HUES6 (cell line): ENCODE measurements at regions not wholly inside any gene's neighbourhood (a gene's known extent, or its start where the extent isn't known, plus 50 kb on each side); places are given as distances from the start of the nearest gene placed in this dataset.

Source experiments
- H3K27ac ChIP-seq: 2 replicates; pipeline ENCODE4 v1.7.0; 2013; ENCODE audit warnings: low read depth, mild to moderate bottlenecking, low read length, inconsistent platforms
- H3K27me3 ChIP-seq: 2 replicates; pipeline ENCODE4 v1.6.1; 2013; ENCODE audit warnings: low read length; ENCODE audit not compliant: control insufficient read depth, insufficient read depth
- H3K36me3 ChIP-seq: 2 replicates; pipeline ENCODE4 v1.6.1; 2013; ENCODE audit warnings: low read length; ENCODE audit not compliant: control insufficient read depth, insufficient read depth
- H3K4me1 ChIP-seq: 2 replicates; pipeline ENCODE4 v1.6.1; 2013; ENCODE audit warnings: low read length; ENCODE audit not compliant: control insufficient read depth, insufficient read depth
- H3K4me3 ChIP-seq: 2 replicates; pipeline ENCODE4 v1.5.1; 2013; ENCODE audit warnings: low read depth, low read length
- H3K9ac ChIP-seq: one replicate; pipeline ENCODE4 v1.6.1; 2013; ENCODE audit warnings: mild to moderate bottlenecking, low read length
- H3K9me3 ChIP-seq: 2 replicates; pipeline ENCODE4 v1.6.1; 2013; ENCODE audit warnings: low read depth, low read length; ENCODE audit not compliant: control insufficient read depth, insufficient read depth

DNA sequence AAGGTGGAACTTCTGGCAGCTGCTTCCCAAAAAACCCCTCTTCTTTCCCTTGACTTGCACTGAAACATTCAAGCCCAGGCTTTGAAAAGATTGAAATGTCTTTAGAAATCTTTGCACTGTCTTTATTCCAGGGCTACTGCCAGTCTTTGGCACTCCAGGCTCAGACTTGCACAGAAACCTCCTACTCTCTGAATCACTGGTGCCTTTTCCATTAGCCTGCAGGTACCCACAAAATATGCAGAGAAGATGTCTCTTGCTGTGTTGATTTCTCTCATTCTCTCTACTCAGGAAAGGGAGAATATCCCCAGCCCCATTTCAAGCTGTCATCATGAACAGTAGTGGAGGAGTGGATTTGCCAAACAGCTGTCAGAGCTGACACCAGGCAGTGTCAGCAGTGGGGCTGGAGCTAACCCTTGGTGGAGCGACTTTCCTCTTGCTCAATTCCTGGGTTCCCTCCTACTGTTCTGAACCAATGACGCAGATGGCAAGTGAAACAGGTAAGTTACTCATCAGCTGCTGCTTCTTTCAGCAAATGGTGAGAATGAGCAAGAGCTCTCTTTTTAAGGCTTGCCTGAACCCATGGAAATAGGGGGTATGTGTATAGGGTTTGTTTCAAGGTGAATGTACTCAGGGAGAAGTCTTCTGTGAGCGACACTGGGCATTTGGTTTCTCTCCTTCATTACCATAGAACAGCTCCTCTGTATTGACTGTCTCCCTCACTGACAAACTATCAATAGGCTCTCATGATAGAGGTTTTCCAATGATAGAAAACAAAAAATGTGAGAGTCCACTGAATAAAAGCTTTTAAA, 362.4 kb downstream of the ADRA2A start:
- no peaks in the 10 kb centered on the region for H3K9me3 ChIP-seq
- no peaks in the 10 kb centered on the region for H3K27me3 ChIP-seq
- no peak overlapping the region for H3K4me3 ChIP-seq
- no peaks in the 10 kb centered on the region for H3K4me1 ChIP-seq
- H3K36me3 ChIP-seq: no peaks in the 10 kb centered on the region
- no peak overlapping the region for H3K9ac ChIP-seq
- no peak overlapping the region for H3K27ac ChIP-seq

DNA sequence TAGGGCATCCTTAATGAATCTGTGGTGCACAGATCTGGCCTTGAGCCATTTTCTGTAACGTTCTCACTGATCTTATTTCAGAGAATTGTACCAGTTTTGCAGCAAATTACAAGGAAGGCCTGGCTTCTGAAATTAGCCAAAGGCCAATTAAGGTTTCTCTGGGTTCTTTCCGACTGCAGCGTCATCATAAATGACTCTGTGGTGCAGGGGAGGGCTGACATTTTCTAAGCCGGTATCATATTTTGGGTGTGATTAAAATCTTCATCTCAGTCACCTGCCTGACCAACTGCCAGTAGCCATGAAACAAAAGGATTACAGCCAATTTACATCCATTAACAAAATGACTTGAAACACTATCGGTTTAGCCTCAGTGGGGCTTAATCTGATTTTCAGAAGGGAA, 363.7 kb downstream of the ADRA2A start:
- no peaks in the 10 kb centered on the region for H3K36me3 ChIP-seq
- H3K4me3 ChIP-seq: no peak overlapping the region
- no peak overlapping the region for H3K9ac ChIP-seq
- H3K4me1 ChIP-seq: no peaks in the 10 kb centered on the region
- no peaks in the 10 kb centered on the region for H3K27me3 ChIP-seq
- no peaks in the 10 kb centered on the region for H3K9me3 ChIP-seq
- no peak overlapping the region for H3K27ac ChIP-seq

DNA sequence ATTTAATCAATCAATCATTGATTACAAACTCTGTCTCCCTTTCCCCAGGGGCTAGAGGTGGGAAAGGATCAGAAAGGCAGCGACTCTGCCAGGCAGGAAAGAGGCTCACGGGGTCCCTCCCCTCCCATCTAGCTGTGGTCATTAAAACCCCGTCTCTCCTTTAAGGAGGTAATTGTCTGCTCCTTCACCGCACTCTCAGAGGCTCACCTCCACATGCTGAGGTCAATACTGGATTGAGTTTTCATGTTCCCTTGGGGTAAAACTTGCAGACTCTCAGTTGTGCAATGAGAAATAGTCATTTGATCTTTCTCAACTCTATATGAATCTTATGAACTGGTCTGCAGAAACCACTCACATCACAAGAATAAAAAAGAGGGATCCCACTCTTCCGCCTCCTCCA, 368.8 kb downstream of the ADRA2A start:
- Histone ChIP-seq H3K27ac (no peak overlapping the region), H3K9ac (no peak overlapping the region), H3K9me3 (no peaks in the 10 kb centered on the region), H3K36me3 (no peaks in the 10 kb centered on the region), H3K4me1 (no peaks in the 10 kb centered on the region), H3K4me3 (no peak overlapping the region), H3K27me3 (no peaks in the 10 kb centered on the region)

DNA sequence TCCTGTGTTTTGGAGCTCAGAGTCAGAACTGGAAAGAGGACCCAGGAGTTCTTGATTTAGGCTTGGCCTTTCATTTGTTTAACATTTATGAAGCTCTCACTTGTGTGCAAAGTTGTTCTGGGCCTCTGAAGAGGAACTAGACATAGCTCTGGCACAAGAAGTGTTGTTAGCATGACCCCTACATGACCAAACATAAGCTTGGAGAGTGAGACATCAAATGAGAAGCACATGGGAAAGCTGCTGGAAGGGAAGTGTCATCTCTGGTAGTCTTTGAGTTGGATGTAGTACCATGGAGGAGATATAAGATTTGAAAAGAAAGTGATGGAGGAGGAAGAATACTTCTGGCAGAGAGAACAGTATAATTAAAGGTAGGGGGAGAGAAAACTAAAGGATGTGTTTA, 370.1 kb downstream of the ADRA2A start:
- Histone ChIP-seq H3K9ac (no peak overlapping the region), H3K4me3 (no peak overlapping the region), H3K4me1 (no peaks in the 10 kb centered on the region), H3K36me3 (no peaks in the 10 kb centered on the region), H3K9me3 (no peaks in the 10 kb centered on the region), H3K27ac (no peak overlapping the region), H3K27me3 (no peaks in the 10 kb centered on the region)

DNA sequence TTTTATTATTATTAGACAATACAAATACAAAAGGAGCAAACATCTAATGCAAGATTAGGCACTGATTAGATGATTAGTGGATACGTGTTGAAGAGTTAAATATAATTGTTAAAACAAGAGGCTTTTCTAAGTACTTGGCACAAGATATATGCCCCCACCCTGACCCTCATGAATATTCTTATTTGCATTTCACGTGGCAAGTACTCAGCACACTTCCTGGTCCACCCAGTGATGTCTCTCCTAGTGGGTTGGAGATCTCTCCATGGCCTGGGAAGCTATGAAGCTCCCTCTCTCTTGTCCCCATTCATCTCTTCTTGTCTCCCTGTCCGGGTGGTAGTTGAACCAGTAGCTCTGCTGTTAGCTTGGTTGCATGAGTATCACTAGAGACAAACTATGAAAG, 375.3 kb downstream of the ADRA2A start:
- no peaks in the 10 kb centered on the region for H3K36me3 ChIP-seq
- no peaks in the 10 kb centered on the region for H3K9me3 ChIP-seq
- no peak overlapping the region for H3K27ac ChIP-seq
- no peaks in the 10 kb centered on the region for H3K27me3 ChIP-seq
- no peak overlapping the region for H3K4me3 ChIP-seq
- no peak overlapping the region for H3K9ac ChIP-seq
- no peaks in the 10 kb centered on the region for H3K4me1 ChIP-seq

DNA sequence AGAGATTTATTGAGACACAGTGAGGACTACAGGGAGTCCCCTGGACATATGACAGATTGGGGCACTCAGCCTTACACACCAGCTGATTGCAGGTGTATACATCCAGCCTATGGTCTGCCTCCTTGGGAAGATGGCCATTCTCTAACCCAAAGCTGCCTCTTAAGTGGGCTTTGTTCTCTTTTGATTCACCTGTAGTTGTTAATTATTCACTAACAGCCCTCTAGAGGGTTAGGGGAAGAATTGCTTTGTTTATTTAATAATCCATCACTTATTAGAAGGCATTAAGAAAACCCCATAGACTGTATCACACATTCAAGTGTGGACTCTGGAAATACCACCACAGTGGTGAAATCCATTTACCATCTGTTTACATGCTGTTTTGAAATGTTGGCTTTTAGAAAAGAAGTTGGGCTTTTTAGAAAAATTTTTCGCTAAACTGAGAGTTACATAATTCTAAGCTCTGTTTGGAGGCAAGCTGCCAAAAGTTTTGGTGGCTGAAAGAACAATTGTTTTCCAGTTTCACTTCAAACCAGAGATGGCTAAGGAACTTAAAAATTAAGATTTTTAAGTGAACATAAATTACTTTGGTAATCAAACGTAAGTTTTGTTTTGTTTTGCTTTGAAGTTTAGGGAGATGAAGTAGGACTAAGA, 379.1 kb downstream of the ADRA2A start:
- Histone ChIP-seq H3K9ac (no peak overlapping the region), H3K4me3 (no peak overlapping the region), H3K4me1 (no peaks in the 10 kb centered on the region), H3K27me3 (no peaks in the 10 kb centered on the region), H3K36me3 (no peaks in the 10 kb centered on the region), H3K27ac (no peak overlapping the region), H3K9me3 (peaks cover 6% of the 10 kb centered on the region; the same call in 1 of the 2 replicates)

DNA sequence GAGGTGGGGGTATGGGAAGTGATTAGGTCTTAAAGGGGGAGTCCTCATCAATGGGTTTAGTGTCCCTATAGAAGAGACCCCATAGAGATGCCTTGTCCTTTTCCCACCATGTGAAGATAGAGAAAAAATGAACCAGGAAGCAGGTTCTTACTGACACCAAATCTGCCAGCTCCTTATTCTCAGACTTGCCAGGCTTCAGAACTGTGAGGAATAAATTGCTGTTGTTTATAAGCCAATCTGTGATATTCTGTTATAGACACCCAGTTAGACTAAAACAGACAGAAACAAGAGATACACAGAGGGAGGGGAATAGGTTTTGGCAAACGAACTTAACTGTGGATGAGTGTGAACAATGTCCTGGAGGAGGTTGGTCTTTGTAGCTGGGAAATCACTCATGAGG, 381.4 kb downstream of the ADRA2A start:
- no peak overlapping the region for H3K27ac ChIP-seq
- no peak overlapping the region for H3K9ac ChIP-seq
- no peaks in the 10 kb centered on the region for H3K4me1 ChIP-seq
- peaks cover 22% of the 10 kb centered on the region for H3K9me3 ChIP-seq
- H3K27me3 ChIP-seq: no peaks in the 10 kb centered on the region
- no peak overlapping the region for H3K4me3 ChIP-seq
- no peaks in the 10 kb centered on the region for H3K36me3 ChIP-seq

DNA sequence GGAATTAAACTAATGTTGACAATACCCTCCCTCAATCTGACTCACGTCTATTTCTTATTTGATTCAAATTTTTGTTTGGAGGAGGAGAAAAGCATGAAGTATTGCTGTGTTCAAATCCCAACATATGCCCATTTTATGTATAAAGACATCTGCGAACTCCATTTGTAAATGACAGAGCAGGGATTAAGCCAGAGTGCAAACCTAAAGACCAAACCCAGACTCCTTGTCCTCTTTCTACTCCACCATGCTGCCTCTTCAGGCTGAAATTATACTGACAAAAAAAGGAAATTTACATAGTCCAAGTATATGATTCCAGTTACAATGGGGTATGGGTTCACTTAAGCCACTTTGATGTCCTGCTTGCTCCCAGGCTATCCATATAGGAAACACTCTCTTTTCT, 383.1 kb downstream of the ADRA2A start:
- H3K4me1 ChIP-seq: no peaks in the 10 kb centered on the region
- H3K9me3 ChIP-seq: peaks cover 26% of the 10 kb centered on the region
- H3K36me3 ChIP-seq: no peaks in the 10 kb centered on the region
- no peak overlapping the region for H3K9ac ChIP-seq
- no peaks in the 10 kb centered on the region for H3K27me3 ChIP-seq
- no peak overlapping the region for H3K27ac ChIP-seq
- H3K4me3 ChIP-seq: no peak overlapping the region

DNA sequence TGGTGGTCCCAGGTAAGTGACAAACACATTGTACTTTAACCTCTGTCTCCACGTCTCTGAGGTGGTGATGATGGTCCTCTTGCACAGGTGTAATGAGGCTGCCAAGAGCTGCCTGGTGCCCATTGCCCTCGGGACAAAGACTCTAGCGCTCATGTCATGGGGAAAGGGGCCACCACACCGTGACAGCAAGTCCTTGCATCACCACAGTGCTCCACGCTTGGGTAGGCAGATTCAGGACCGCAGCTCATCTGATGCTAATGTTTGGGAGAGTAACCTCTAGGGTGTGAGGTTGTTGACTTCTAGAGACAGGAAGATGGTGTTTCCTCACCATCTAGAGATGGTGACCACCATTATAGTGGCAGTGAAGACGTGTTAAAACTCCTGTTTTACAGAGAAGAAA, 395.6 kb downstream of the ADRA2A start:
- H3K4me1 ChIP-seq: no peaks in the 10 kb centered on the region
- H3K4me3 ChIP-seq: no peak overlapping the region
- H3K9ac ChIP-seq: no peak overlapping the region
- no peaks in the 10 kb centered on the region for H3K9me3 ChIP-seq
- H3K36me3 ChIP-seq: no peaks in the 10 kb centered on the region
- H3K27ac ChIP-seq: no peak overlapping the region
- no peaks in the 10 kb centered on the region for H3K27me3 ChIP-seq

DNA sequence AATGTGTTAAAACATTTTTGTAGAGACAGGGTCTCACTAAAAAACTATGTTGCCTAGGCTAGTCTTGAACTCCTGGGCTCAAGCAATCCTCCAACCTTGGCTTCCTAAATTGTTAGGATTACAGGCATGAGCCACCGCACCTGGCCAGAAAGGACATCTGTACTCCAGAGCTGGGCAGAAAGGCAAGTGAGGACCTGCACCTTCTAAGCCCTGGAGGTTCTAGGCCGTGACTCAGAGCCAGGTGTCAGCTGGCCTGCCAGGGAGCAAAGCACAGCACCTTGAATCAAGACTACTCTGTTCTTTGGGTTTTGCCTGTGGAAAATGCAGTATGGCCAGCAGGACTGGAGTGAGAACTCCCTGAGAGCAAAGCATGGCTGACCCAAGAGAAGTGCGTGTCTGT, 396.5 kb downstream of the ADRA2A start:
- no peak overlapping the region for H3K27ac ChIP-seq
- H3K4me1 ChIP-seq: no peaks in the 10 kb centered on the region
- no peaks in the 10 kb centered on the region for H3K27me3 ChIP-seq
- no peaks in the 10 kb centered on the region for H3K9me3 ChIP-seq
- no peaks in the 10 kb centered on the region for H3K36me3 ChIP-seq
- no peak overlapping the region for H3K9ac ChIP-seq
- no peak overlapping the region for H3K4me3 ChIP-seq

DNA sequence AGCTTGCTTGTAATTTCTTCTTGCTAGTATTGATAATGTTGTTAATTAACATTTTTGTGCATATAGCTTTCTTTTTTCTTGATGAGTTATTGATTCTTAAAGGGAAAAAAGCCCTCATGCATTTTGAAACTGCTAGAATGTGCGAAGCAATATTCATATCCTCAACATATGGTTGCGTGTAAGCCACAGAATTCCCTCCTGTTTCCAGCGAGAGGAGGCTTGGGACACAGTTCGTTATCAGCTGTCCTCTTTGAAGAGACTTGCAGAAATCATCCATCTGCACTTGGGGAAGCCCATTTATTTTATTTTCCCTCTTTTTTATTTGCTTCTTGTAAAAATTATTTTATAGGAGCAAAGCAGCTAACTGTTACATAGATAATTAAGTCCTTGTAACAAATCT, 398.0 kb downstream of the ADRA2A start:
- no peak overlapping the region for H3K9ac ChIP-seq
- H3K4me1 ChIP-seq: no peaks in the 10 kb centered on the region
- no peaks in the 10 kb centered on the region for H3K27me3 ChIP-seq
- H3K27ac ChIP-seq: no peak overlapping the region
- no peaks in the 10 kb centered on the region for H3K36me3 ChIP-seq
- no peak overlapping the region for H3K4me3 ChIP-seq
- H3K9me3 ChIP-seq: no peaks in the 10 kb centered on the region
